Liver (tissue), 8 donors: ENCODE measurements at regions not wholly inside any gene's neighbourhood (a gene's known extent, or its start where the extent isn't known, plus 50 kb on each side); places are given as distances from the start of the nearest gene placed in this dataset.

Source experiments
- DNase-seq: peaks from one replicate; pipeline ENCODE4 v3.0.0-alpha.2; 2017; ENCODE audit warnings: low spot score
- H3K27ac ChIP-seq, 2 donors: one replicate each; pipeline ENCODE4 v1.7.0; 2013; ENCODE audit warnings: inconsistent platforms in 2 of 2, low read length in 2 of 2, control low read depth in 1 of 2, low read depth in 1 of 2, mild to moderate bottlenecking in 1 of 2
- H3K27me3 ChIP-seq, 4 donors: one replicate each; pipeline versions ENCODE4 v1.6.1 to v1.7.0; 2013; ENCODE audit warnings: low read length in 3 of 4, inconsistent platforms in 1 of 4, mild to moderate bottlenecking in 1 of 4, moderate library complexity in 1 of 4; ENCODE audit not compliant: control insufficient read depth in 4 of 4, insufficient read depth in 4 of 4
- H3K36me3 ChIP-seq, 4 donors: one replicate each; pipeline versions ENCODE4 v1.6.1 to v1.7.0; 2013; ENCODE audit warnings: low read length in 3 of 4, mild to moderate bottlenecking in 3 of 4, low read depth in 1 of 4, moderate library complexity in 1 of 4; ENCODE audit not compliant: control insufficient read depth in 4 of 4, insufficient read depth in 3 of 4
- H3K4me1 ChIP-seq, 4 donors: one replicate each; pipeline versions ENCODE4 v1.6.1 to v1.7.0; 2013; ENCODE audit warnings: low read length in 3 of 4, mild to moderate bottlenecking in 3 of 4, moderate library complexity in 1 of 4; ENCODE audit not compliant: control insufficient read depth in 4 of 4, insufficient read depth in 4 of 4
- H3K4me3 ChIP-seq, 3 donors: one replicate each; pipeline versions ENCODE4 v1.6.1 to v1.7.0; 2013; ENCODE audit warnings: low read length in 3 of 3, control low read depth in 1 of 3, low read depth in 1 of 3, mild to moderate bottlenecking in 1 of 3
- H3K9ac ChIP-seq, 2 donors: one replicate each; pipeline ENCODE4 v1.7.0; 2013; ENCODE audit warnings: low read length in 2 of 2, mild to moderate bottlenecking in 2 of 2, moderate library complexity in 2 of 2, control low read depth in 1 of 2, low read depth in 1 of 2
- H3K9me3 ChIP-seq, 4 donors: one replicate each; pipeline versions ENCODE4 v1.6.1 to v1.7.0; 2013; ENCODE audit warnings: low read length in 3 of 4; ENCODE audit not compliant: control insufficient read depth in 4 of 4
- CTCF ChIP-seq: fragments of 150-350 bp; IDR thresholded peaks from 2 replicates; pipeline ENCODE4 v1.5.1; 2017; ENCODE audit warnings: improper control_type of control experiment, low read depth, low read length; ENCODE audit not compliant: missing input control
- EGR1 ChIP-seq, 2 donors: IDR thresholded peaks; 2 replicates each; pipeline ENCODE4 v1.6.1; 2016 to 2018; ENCODE audit warnings: antibody characterized with exemption in 2 of 2, low read depth in 2 of 2
- FOXA1 ChIP-seq: IDR thresholded peaks from 2 replicates; pipeline ENCODE4 v1.6.1; 2016; ENCODE audit warnings: antibody characterized with exemption
- FOXA2 ChIP-seq: IDR thresholded peaks from 2 replicates; pipeline ENCODE4 v1.6.1; 2016; ENCODE audit warnings: antibody characterized with exemption
- GABPA ChIP-seq, 2 donors: IDR thresholded peaks in 1 of 2; conservative IDR thresholded peaks in 1 of 2; 2 replicates each; pipeline ENCODE4 v1.6.1; 2016; ENCODE audit warnings: antibody characterized with exemption in 2 of 2, mild to moderate bottlenecking in 1 of 2, moderate library complexity in 1 of 2
- HNF4A ChIP-seq, 2 donors: conservative IDR thresholded peaks; 2 replicates each; pipeline ENCODE4 v1.6.1; 2016; ENCODE audit warnings: antibody characterized with exemption in 2 of 2, mild to moderate bottlenecking in 2 of 2
- HNF4G ChIP-seq: IDR thresholded peaks from 2 replicates; pipeline ENCODE4 v1.6.1; 2016; ENCODE audit warnings: antibody characterized with exemption
- JUND ChIP-seq, 2 donors: IDR thresholded peaks; 2 replicates each; pipeline ENCODE4 v1.6.1; 2016; ENCODE audit warnings: antibody characterized with exemption in 2 of 2
- NR2F2 ChIP-seq: IDR thresholded peaks from 2 replicates; pipeline ENCODE4 v1.6.1; 2016; ENCODE audit warnings: antibody characterized with exemption
- RAD21 ChIP-seq, 2 donors: IDR thresholded peaks; 2 replicates each; pipeline ENCODE4 v1.6.1; 2016; ENCODE audit warnings: antibody characterized with exemption in 2 of 2, mild to moderate bottlenecking in 2 of 2
- REST ChIP-seq: IDR thresholded peaks from 2 replicates; pipeline ENCODE4 v1.6.1; 2016; ENCODE audit warnings: antibody characterized with exemption, mild to moderate bottlenecking
- RXRA ChIP-seq, 2 donors: IDR thresholded peaks; 2 replicates each; pipeline ENCODE4 v1.6.1; 2017 to 2018; ENCODE audit warnings: antibody characterized with exemption in 2 of 2, mild to moderate bottlenecking in 1 of 2
- SP1 ChIP-seq: IDR thresholded peaks from 2 replicates; pipeline ENCODE4 v1.6.1; 2018; ENCODE audit warnings: antibody characterized with exemption, mild to moderate bottlenecking
- TAF1 ChIP-seq: conservative IDR thresholded peaks from 2 replicates; pipeline ENCODE4 v1.6.1; 2016; ENCODE audit warnings: antibody characterized with exemption, mild to moderate bottlenecking
- YY1 ChIP-seq: IDR thresholded peaks from 2 replicates; pipeline ENCODE4 v1.6.1; 2016; ENCODE audit warnings: antibody characterized with exemption, mild to moderate bottlenecking
- WGBS: extraction: QIAGEN DNeasy Blood & Tissue Kit; methylation state at CpG from one replicate; pipeline ENCODE4 v1.1.7; 2013; 5-methylcytosine and 5-hydroxymethylcytosine counted together
- TF ChIP-seq, protein P1 (sequence below): IDR thresholded peaks from 2 replicates; pipeline ENCODE4 v1.6.1; 2016; ENCODE audit warnings: antibody characterized with exemption
- TF ChIP-seq, protein P2 (sequence below): IDR thresholded peaks from 2 replicates; pipeline ENCODE4 v1.6.1; 2016; ENCODE audit warnings: antibody characterized with exemption
- donor health status: healthy.
- donor health status: healthy.
- donor health status: healthy.
- donor health status: healthy.
- donor health status: healthy.

- Histone ChIP-seq H3K9ac (no peak overlapping the region), H3K36me3 (no peaks in the 10 kb centered on the region), H3K27me3 (no peaks in the 10 kb centered on the region), H3K4me1 (no peaks in the 10 kb centered on the region), H3K4me3 (no peak overlapping the region), H3K27ac (no peak overlapping the region), H3K9me3 (no peaks in the 10 kb centered on the region)
- DNase-seq, result no peak
- WGBS, result 59% methylated on average over 4 of the region's 4 CpGs
- no peak for TF ChIP-seq EGR1 (IDR thresholded peaks at IDR 0.05; ENCODE audit: low read depth in 2 of 2)
- TF ChIP-seq JUND (IDR thresholded peaks at IDR 0.05), result no peak
- TF ChIP-seq, protein P1, sequence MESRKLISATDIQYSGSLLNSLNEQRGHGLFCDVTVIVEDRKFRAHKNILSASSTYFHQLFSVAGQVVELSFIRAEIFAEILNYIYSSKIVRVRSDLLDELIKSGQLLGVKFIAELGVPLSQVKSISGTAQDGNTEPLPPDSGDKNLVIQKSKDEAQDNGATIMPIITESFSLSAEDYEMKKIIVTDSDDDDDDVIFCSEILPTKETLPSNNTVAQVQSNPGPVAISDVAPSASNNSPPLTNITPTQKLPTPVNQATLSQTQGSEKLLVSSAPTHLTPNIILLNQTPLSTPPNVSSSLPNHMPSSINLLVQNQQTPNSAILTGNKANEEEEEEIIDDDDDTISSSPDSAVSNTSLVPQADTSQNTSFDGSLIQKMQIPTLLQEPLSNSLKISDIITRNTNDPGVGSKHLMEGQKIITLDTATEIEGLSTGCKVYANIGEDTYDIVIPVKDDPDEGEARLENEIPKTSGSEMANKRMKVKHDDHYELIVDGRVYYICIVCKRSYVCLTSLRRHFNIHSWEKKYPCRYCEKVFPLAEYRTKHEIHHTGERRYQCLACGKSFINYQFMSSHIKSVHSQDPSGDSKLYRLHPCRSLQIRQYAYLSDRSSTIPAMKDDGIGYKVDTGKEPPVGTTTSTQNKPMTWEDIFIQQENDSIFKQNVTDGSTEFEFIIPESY, result no peak
- no peak for TF ChIP-seq FOXA1
- no peak for TF ChIP-seq NR2F2
- no peak for TF ChIP-seq HNF4A (conservative IDR thresholded peaks at IDR 0.05)
These were observed 929.5 kb upstream of the ALCAM start for GRCh38 chr3:104437131-104437750.

GRCh38 chr3:104437891-104438290, 928.8 kb upstream of the ALCAM start:
- H3K36me3 ChIP-seq, result no peaks in the 10 kb centered on the region
- H3K9me3 ChIP-seq, result no peaks in the 10 kb centered on the region
- no peak overlapping the region for H3K9ac ChIP-seq
- DNase-seq, result no peak
- no peak for TF ChIP-seq HNF4G
- TF ChIP-seq, protein P1, result no peak
- no peak for TF ChIP-seq RAD21 (IDR thresholded peaks at IDR 0.05)
- TF ChIP-seq GABPA (IDR thresholded peaks at IDR 0.05 in 1 of 2, conservative IDR thresholded peaks at IDR 0.05 in 1 of 2), result no peak
- no peak for TF ChIP-seq TAF1
- TF ChIP-seq, protein P2, sequence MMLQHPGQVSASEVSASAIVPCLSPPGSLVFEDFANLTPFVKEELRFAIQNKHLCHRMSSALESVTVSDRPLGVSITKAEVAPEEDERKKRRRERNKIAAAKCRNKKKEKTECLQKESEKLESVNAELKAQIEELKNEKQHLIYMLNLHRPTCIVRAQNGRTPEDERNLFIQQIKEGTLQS, result no peak
- no peak for TF ChIP-seq NR2F2
- no peak for TF ChIP-seq RXRA (IDR thresholded peaks at IDR 0.05)
- no peak for TF ChIP-seq YY1
- TF ChIP-seq EGR1 (IDR thresholded peaks at IDR 0.05; ENCODE audit: low read depth in 2 of 2), result no peak
- no peak for TF ChIP-seq SP1
- no peak for TF ChIP-seq FOXA2
- no peak for TF ChIP-seq CTCF
- TF ChIP-seq REST, result no peak
- no peak for TF ChIP-seq JUND (IDR thresholded peaks at IDR 0.05)
- no peaks in the 10 kb centered on the region for H3K27me3 ChIP-seq
- H3K27ac ChIP-seq, result no peak overlapping the region
- H3K4me3 ChIP-seq, result no peak overlapping the region
- WGBS, result 13% methylated on average over 1 of the region's 1 CpG
- H3K4me1 ChIP-seq, result no peaks in the 10 kb centered on the region
